ENCODE measurements at regions not wholly inside any gene's neighbourhood (a gene's known extent, or its start where the extent isn't known, plus 50 kb on each side); places are given as distances from the start of the nearest gene placed in this dataset.
"Not testable (repeated sequence)": the region's sequence is repeated elsewhere in the genome, so short reads cannot be mapped to it uniquely, and the experiment has no call there.

DNA sequence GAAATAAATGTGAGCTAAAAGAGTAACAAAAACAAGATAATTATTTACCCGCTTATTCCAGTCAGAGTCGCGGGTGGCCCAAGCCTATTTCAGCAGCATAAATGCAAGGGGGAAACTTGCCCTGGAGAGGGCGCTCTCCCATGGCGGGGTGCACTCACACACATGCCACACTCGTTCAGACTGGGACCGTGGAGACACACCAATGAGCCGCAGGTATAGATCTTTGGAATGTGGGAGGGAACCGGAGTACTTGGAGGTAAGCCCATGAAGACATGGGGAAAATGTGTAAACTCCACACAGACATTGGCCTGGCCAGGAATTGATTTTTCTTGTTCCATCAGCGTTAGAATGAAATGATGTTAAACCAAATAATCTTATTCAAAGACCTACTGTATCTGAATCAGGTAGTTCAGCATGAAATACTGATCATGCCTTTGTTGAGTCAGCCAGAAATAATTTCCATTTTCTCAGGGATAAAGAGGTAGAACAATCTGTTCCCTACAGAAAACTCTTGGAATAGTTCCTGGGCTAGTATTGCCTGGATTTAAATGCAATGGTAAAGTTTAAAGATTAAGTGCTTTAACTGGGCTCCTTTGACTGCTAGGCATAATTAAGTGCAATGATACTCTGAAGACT lies 191.5 kb downstream of the MCHR2 start:
- no peak for DNase-seq (ENCODE audit: low spot score)

DNA sequence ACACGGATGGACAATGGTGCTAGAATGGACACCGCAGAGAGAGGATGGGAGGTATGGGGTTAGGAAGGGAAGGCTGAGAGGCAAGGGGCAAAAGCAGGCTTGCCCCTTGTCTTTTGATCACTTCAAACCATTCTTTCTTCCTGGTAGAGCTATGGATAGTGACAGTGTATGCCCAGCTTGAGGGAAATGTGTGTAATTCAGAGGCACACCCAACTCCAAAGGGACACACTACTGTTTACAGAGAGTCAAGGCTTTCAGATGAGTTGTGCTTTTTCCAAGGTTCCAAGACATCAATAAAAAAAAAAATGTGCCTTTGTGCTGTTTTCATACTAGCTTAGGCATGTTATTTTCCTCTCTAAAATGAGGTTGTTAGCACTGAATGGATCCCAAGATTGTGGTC lies 185.0 kb downstream of the MCHR2 start:
- DNase-seq (ENCODE audit: low spot score): no peak

DNA sequence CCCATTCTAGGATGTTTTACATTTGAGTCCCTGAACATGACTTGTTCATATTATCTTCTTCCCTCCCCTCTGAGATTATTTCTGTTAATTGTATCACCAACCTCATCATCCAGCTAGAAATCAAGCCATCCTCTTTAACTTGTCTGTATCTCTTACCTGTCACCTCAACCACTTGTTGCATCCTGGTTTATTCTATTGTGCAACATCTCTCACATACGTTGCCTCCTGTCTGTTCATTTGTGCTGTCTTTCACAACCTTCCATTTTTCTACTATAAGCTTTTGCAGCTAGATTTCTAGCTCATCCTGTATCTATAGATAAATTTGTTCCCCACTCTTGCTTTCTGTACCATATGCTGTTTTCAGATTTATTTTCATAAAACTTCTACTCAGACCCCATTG lies 183.7 kb downstream of the MCHR2 start:
- no peak for DNase-seq (ENCODE audit: low spot score)

DNA sequence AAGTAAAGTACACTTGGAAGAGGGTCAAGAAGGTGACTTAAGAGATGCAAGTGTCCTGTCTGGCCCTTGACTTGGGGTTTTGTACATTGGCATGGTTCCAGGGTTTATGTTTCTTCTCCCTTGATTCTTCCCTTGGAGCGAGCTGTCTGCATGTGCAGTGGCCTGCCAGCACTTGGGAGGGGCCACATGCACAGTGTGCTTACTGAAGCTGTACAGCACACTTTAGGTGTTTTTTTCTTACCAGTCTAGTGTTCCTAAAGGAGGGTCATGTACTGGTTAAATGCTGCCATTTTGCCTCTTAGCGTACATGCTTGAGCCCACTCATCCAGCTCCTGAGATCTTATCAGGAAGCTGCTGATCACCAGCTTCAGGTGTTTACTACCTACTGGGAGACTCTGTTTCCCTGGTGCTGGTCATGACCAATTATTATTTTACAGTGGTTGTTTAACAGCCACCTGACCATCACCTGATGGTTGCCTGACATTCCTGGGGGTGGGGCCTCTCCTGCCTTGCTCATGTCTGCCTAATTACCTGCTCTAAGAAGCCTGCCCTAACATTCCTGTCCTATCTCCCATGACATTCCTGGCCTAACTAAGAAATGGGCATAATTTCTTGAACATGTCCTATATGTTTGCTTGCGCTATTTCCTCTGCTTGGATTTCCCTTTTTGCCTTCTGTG lies 182.9 kb downstream of the MCHR2 start:
- DNase-seq (ENCODE audit: low spot score): no peak

DNA sequence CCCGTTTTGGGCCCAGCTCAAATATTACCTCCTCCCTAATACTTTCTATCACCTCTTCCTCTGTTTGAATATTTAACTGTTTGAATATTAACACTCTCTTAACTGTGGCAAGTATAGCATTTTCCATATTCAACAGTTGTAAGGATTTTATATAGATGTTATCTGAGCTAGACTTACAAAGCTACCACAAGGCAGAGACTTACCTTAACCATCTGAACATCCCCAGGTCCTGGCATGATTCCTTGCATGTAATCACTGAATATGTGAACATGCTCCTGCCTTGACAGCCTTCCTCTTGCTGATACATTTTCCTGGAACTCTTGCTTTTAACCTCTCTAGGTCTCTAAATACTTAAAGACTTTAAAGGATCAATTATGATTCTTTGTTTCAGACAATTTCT lies 182.4 kb downstream of the MCHR2 start:
- no peak for DNase-seq (ENCODE audit: low spot score)

DNA sequence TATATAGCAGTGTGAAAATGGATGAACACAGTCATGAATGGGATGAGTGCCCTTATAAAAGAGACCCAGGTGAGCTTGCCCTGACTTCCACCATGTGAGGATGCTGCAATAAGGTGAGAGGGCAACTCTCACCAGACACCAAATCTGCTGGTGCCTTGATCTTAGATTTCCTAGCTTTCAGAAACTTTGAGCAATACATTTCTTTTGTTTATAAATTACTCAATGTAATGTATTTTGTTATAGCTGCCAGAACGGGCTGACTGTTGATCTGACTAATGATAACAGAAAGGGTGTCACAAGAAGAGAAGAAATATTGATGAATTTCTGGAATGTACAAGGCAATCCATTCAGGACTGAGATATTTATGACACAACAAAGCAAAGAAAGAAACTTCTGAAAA lies 180.5 kb downstream of the MCHR2 start:
- no peak for DNase-seq (ENCODE audit: low spot score)

DNA sequence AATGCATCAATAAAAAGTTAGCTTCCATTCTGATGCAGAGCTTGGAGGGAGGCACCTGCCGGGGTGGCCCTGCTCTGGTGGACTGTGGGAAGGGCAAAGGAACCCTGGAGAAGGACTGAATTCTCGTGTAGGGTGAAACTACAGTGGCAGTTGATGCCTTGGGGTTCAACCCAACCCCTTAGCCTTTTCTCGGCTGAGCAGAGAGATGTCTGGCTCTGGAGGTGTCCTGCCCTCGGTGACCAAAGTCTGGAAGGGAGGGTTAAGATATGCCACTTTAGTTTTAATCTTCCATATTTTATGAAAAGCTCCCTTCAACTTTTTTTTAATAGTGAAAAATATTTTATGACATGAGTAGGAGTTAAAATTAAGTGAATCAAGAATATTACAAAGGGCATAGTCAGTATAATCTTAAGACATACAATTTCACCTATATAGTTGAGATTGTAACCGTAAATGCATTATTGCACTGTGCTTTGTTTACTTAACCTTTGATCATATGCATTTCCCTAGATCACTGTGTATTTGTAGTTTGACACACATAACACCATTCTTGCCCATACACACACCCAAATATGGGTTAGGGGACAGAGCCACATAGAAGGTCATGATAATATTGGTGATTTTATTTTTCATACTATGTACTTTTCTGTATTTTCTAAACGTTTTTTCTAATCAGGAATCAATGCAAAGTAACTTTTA lies 179.6 kb downstream of the MCHR2 start:
- DNase-seq (ENCODE audit: low spot score): no peak

DNA sequence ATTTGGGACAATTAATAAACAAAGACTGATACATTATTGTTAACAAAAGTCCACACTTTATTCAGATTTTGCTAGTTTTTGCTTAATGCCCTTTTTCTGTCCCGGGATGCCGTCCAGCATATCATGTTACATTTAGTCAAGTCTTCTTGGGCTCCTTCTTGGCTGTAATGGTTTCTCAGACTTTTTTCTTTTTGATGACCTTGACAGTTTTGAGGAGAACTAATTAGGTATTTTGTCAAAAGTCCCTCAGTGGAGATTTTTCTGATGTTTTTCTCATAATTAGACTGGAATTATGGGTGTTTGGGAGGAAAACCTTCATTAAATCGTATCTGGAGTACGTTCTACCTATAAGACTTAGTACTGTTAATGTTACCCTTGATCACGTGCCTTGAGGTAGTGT lies 177.2 kb downstream of the MCHR2 start:
- DNase-seq (ENCODE audit: low spot score): no peak

DNA sequence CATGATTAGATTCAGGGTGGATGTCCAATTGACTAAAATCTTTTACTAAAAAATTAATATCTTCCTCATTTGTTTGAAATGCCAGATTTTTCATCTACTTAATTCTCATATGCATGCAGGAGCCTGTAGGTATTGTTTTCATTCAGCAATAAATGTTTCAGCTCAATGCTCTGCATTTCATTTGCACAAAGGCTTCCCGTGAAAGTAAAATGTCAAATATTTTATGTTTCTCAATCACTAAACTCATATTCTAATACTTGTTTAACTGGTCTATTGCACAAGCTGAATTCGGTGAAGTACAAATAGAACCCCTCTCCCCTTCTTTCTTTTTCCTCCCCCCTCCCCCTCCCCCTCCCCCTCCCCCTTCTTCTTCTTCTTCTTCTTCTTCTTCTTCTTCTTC lies 175.9 kb downstream of the MCHR2 start:
- no peak for DNase-seq (ENCODE audit: low spot score)

DNA sequence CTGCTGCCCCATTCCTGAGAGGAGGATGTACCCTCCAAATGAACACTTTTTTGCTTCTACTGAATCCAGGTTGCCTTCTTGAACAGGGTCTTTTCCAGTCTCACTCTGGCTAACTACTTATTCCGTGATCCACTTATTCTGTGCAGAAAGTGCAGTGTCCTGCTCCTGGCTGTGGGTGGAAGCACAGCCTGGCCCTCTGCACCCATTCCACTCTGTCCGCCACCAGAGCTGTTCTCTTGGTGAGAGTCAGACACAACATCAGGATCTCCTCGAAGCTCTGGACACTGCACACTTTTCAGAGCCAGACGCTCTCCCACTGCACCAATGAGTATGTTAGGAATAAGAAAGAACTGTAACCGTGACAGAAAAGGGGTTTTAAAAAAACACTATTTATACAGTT lies 174.2 kb downstream of the MCHR2 start:
- DNase-seq (ENCODE audit: low spot score): no peak

DNA sequence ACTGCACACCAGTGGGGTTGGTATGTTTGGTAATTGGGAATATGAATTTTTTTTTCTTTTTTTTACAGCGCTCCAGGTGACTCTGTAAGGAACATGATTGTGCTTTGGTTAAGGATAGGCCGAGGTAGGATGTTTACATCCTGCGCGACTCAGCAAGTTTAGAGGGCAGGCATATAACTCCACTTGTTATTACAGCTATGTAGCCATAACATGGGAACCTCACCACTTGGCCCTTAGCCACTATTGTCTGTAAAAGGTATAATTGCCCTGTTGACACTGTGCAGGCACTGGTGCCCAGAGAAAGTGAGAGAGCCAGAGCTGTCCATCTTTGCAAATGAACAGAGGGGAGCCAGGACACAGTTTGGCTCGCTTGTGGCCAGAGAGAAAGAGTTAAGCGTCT lies 172.9 kb downstream of the MCHR2 start:
- DNase-seq (ENCODE audit: low spot score): no peak

DNA sequence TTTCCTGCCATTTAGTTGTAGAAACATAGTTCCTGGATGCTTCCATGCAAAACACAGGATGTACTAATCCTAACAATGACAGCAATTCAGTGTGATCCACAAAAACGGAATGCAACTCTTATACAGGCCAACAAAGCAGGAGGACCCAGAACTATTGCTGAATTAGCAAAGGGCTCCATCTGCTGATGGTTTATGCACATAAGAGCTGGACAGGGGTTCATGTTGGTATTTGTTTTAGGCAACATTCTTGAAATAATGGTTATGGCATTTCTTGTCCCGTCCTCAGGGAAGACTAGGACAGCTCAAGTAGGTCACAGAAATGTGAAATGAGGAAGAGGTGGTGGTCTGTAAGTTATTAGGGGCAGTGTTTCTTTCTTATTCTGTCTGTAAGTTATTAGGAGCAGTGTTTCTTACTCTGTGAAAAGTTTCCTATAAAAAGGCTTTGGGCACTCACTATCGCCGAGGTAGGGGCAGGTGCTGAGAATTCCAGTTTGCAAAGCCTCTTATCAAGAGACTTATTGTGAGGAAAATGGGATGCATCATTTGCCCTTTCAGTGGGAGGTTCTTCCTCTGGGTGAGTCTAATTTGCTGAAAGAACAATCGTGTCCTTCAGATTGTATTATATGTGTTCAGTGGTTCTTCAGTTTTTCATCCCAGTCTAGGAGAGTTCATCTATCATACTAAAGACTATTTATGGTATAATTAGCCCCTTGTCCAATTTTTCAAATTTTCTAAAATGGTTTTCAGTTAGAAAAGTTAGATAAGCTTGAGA lies 171.1 kb downstream of the MCHR2 start:
- peak; percentile 32 for DNase-seq (ENCODE audit: low spot score)

DNA sequence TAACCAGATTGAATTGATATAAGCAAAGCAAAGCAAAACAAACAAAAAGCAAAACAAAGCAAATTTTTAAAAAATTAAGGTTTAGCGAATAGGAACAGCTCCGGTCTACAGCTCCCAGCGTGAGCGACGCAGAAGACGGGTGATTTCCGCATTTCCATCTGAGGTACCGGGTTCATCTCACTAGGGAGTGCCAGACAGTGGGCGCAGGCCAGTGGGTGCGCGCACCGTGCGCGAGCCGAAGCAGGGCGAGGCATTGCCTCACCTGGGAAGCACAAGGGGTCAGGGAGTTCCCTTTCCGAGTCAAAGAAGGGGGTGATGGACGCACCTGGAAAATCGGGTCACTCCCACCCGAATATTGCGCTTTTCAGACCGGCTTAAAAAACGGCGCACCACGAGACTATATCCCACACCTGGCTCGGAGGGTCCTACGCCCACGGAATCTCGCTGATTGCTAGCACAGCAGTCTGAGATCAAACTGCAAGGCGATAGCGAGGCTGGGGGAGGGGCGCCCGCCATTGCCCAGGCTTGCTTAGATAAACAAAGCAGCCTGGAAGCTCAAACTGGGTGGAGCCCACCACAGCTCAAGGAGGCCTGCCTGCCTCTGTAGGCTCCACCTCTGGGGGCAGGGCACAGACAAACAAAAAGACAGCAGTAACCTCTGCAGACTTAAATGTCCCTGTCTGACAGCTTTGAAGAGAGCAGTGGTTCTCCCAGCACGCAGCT lies 170.3 kb downstream of the MCHR2 start:
- DNase-seq (ENCODE audit: low spot score): not testable (repeated sequence)

DNA sequence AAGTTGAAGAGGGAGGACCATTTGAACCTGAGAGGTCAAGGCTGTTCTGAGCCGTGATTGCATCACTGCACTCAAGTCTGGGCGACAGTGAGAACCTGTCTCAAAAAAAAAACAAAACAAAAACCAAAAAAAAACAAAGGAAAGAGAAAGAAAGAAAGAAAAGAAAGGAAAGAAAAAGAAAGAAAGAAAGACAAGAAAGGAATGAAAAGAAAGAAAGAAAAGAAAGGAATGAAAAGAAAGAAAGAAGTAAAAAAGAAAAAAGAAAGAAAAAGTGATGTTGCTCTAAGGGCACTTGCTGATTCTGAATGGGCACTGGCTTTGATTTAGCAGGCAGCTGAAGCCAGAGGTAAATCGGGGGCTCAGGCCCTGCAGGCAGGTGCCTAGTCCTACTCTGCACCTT lies 161.0 kb downstream of the MCHR2 start:
- no peak for DNase-seq (ENCODE audit: low spot score)

DNA sequence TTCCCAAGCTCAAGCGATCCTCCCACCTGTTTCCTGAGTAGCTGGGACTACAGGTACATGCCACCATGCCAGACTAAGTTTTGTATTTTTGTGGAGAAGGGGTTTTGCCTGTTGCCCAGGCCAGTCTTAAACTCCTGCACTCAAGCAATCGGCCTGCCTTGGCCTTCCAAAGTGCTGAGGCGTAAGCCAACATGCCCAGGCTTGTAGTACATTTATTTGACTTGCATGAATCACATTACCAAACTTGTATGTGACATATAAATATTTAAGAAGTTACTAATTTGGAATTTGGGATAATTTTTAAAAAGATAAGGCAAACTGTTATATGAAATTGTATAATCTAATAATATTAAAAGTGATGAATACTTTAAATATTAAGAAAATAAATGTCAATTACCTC lies 157.6 kb downstream of the MCHR2 start:
- no peak for DNase-seq (ENCODE audit: low spot score)

DNA sequence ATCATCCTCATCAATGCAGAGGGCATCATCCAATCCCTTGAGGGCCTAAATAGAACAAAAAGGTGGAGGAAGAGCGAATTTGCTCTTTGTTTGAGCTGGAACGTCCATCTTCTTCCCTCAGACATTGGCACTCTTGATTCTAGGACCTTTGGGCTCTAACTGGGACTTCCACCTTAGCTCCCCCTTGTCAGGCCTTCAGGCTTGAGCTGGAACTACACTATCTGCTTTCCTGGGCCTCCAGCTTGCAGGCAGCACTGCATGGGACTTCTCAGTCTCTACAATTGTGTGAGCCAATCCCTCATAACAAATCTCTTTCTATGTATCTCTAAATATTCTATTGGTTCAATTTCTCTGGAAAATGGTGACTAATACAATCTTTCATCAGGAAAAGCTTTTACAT lies 155.4 kb downstream of the MCHR2 start:
- DNase-seq (ENCODE audit: low spot score): no peak

DNA sequence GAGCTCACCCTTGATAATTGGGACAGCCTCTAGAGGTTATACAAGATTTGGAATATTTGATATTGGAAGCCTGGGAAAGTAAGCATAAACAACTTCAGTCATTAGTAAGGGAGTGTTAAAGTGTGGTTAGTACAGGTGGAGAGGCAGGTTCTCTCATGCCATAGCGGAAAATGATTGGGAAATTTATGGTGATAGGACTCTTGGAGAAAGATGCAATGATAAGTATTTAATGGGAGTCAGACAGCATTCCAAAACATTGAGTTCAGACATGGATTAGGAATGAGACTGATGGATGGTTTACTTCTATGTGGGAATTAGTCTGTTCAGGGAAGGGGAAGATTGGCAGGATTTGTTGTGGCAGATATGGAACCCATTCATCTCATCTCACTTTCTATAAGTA lies 152.7 kb downstream of the MCHR2 start:
- DNase-seq (ENCODE audit: low spot score): no peak

DNA sequence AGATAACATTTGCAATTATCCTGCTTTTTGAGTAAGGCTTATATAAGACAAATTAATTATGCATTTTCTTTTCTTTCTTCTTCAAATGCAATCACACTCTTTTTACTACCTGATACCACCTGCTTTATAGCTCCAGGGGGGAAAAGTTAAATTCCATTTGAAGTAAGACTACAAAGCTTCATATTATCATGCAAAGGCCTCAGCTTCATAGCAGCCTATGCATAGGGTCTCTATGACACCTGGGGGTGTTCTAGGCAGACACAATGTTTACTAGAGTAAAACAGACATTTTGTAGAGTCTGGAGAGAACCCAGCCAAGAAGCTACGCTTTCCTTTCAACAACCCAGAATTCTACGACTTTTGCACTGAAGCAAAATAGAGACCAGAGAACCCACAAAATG lies 148.0 kb downstream of the MCHR2 start:
- no peak for DNase-seq (ENCODE audit: low spot score)

DNA sequence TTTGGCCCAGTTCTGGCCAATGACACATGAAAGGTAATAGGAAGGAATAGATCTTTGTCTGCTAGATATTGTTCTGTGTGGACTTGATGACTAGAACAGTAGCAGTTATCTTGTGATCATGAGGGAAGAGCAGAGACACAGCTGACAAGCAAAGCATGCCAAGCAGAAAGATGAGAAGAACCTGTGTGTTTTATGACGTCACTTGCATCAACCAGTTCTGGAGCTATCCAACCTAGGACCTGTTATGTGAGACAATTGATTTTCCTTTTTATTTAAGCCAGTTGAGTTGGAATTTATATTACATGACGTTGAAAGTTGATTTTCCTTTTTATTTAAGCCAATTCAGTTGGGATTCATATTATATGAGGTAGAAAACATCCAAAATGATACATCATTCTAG lies 143.2 kb downstream of the MCHR2 start:
- no peak for DNase-seq (ENCODE audit: low spot score)

DNA sequence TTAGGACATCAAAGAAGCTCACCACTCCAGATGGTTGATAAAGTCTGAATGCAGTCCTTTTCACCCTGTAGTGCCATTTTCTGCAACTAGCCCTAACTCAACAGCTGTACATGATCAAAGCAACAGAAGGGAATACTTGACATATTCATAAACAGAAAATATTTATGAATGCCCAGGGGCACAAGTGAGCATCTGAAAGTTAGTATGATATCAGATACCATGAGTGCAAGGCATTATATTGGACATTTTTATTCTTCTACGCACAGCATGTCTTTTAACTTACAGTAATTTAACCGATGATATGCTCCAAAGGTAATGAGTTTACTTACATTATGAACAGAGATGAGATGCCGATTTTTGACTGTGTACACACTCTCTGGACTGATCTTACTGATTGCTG lies 142.0 kb downstream of the MCHR2 start:
- no peak for DNase-seq (ENCODE audit: low spot score)

DNA sequence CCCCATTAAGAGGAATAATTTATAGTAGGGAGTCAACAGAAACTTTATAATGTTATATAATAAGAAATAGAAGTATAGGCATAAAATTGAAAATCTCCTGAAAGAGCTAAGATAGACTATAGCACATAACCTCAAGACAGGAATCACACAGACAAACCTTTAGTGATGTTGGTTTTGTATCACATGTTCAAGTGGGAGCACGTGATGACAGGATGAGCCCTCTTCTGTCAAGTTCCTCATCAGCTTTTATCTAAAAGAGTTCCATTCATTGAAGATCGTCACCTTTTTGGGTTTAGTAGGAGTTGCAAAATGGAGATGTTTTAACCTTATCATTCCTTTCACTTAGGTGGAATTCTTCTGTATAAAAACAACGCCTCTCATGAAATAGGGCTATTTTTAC lies 127.0 kb downstream of the MCHR2 start:
- DNase-seq (ENCODE audit: low spot score): no peak

DNA sequence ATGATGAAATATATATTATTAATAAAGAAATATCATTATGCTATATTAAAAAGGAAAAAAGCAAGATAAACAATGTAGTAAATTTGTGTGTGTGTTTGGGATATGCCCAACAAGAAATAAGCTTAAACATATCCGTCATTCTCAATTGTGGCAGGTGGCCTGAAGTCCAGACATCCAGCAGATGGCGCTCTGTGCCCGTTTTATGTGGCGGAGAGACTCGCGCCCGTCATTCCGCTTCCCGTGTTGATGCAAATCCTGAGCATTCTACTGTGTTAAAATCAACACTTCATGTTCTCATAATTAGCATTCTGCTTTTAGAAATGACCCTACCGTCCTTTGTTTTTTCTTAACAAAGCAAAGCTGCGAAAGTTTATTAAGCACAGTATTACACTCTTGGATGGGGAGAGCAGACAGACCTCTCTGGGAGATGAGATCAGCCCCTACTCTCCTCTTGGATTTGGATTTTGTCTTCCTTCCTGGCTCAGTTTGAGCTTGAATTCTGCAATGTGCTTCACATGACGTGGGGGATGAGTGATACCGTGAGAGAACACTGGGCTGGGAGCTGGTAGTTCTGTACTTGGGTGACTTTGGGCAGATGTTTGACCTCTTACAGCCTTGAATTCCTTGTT lies 125.8 kb downstream of the MCHR2 start:
- DNase-seq (ENCODE audit: low spot score): peak; percentile 22

All from hepatic stellate cell (primary cell).